ENCODE measurements at regions not wholly inside any gene's neighbourhood (a gene's known extent, or its start where the extent isn't known, plus 50 kb on each side); places are given as distances from the start of the nearest gene placed in this dataset.

GRCh38 chr12:91687052-91688017, 458.3 kb downstream of the BTG1 start:
- intact Hi-C loops (cut with micrococcal nuclease): no loop called here
- no peaks in the 10 kb centered on the region for H3K27me3 ChIP-seq (ENCODE audit: low read depth)

GRCh38 chr12:91685917-91686316, 459.7 kb downstream of the BTG1 start:
- Histone ChIP-seq H3K9me3 (replicated peaks) (no peaks in the 10 kb centered on the region), H3K27ac (replicated peaks) (no peak overlapping the region), H3K4me1 (no peaks in the 10 kb centered on the region), H3K36me3 (no peaks in the 10 kb centered on the region), H3K27me3 (ENCODE audit: low read depth) (no peaks in the 10 kb centered on the region), H3K4me3 (no peak overlapping the region)
- intact Hi-C loops (cut with micrococcal nuclease): no loop called here
- no peak for TF ChIP-seq CTCF (IDR thresholded peaks at IDR 0.05; ENCODE audit: borderline replicate concordance)
- DNase-seq: no peak

More at GRCh38 chr12:91687052-91688017, 458.3 kb downstream of the BTG1 start:
- H3K4me3 ChIP-seq: no peak overlapping the region
- TF ChIP-seq CTCF (IDR thresholded peaks at IDR 0.05; ENCODE audit: borderline replicate concordance): no peak
- no peaks in the 10 kb centered on the region for H3K36me3 ChIP-seq
- no peak for DNase-seq
- H3K9me3 ChIP-seq (replicated peaks): no peaks in the 10 kb centered on the region
- no peak overlapping the region for H3K27ac ChIP-seq (replicated peaks)
- H3K4me1 ChIP-seq: no peaks in the 10 kb centered on the region

- no peaks in the 10 kb centered on the region for H3K4me1 ChIP-seq
- no peaks in the 10 kb centered on the region for H3K9me3 ChIP-seq (replicated peaks)
- DNase-seq: no peak
- H3K27ac ChIP-seq (replicated peaks): no peak overlapping the region
- intact Hi-C loops (cut with micrococcal nuclease): no loop called here
- no peaks in the 10 kb centered on the region for H3K27me3 ChIP-seq (ENCODE audit: low read depth)
- no peaks in the 10 kb centered on the region for H3K36me3 ChIP-seq
- no peak for TF ChIP-seq CTCF (IDR thresholded peaks at IDR 0.05; ENCODE audit: borderline replicate concordance)
- no peak overlapping the region for H3K4me3 ChIP-seq
These were observed 463.9 kb downstream of the BTG1 start for GRCh38 chr12:91681751-91682150.

GRCh38 chr12:91680864-91681263, 464.8 kb downstream of the BTG1 start:
- DNase-seq: no peak
- intact Hi-C loops (cut with micrococcal nuclease): no loop called here
- no peaks in the 10 kb centered on the region for H3K36me3 ChIP-seq
- H3K27me3 ChIP-seq (ENCODE audit: low read depth): no peaks in the 10 kb centered on the region
- no peak overlapping the region for H3K27ac ChIP-seq (replicated peaks)
- no peak overlapping the region for H3K4me3 ChIP-seq
- no peak for TF ChIP-seq CTCF (IDR thresholded peaks at IDR 0.05; ENCODE audit: borderline replicate concordance)
- no peaks in the 10 kb centered on the region for H3K9me3 ChIP-seq (replicated peaks)
- no peaks in the 10 kb centered on the region for H3K4me1 ChIP-seq

- Histone ChIP-seq H3K27ac (replicated peaks) (no peak overlapping the region), H3K4me1 (no peaks in the 10 kb centered on the region), H3K27me3 (ENCODE audit: low read depth) (no peaks in the 10 kb centered on the region), H3K36me3 (no peaks in the 10 kb centered on the region), H3K9me3 (replicated peaks) (no peaks in the 10 kb centered on the region), H3K4me3 (no peak overlapping the region)
- intact Hi-C loops (cut with micrococcal nuclease): no loop called here
- DNase-seq: no peak
- TF ChIP-seq CTCF (IDR thresholded peaks at IDR 0.05; ENCODE audit: borderline replicate concordance): no peak
These were observed 468.1 kb downstream of the BTG1 start for GRCh38 chr12:91677556-91677955.

All from left ventricle myocardium inferior (tissue), 1 donor.